SK-N-SH (cell line): ENCODE measurements at regions not wholly inside any gene's neighbourhood (a gene's known extent, or its start where the extent isn't known, plus 50 kb on each side); places are given as distances from the start of the nearest gene placed in this dataset.

Source experiments
- CTCF ChIA-PET: fragments of 300-600, 350-600 bp; formaldehyde crosslinking; extraction: SDS; loops from one replicate; lab custom pipeline; 2021; lab: Yijun Ruan, JAX
- POLR2A ChIA-PET: fragments of 350-600 bp; sonication (Branson Sonifier 250); formaldehyde crosslinking; extraction: SDS; loops from one replicate; lab custom pipeline; 2020; ENCODE audit warnings: antibody characterized with exemption, inconsistent platforms; lab: Yijun Ruan, JAX
- DNase-seq: peaks from one replicate; pipeline ENCODE4 v3.0.0; 2012
- H2AFZ ChIP-seq: fragments of 200-600 bp; sonication (generic); 2 replicates; pipeline ENCODE4 v1.8.1; 2016; ENCODE audit warnings: antibody characterized with exemption, mild to moderate bottlenecking, low read depth
- H3F3A ChIP-seq: fragments of 200-600 bp; sonication (generic); replicated peaks from 2 replicates; pipeline ENCODE3; 2016; ENCODE audit warnings: antibody characterized with exemption, mild to moderate bottlenecking; ENCODE audit not compliant: insufficient read depth
- H3K27ac ChIP-seq, 2 experiments: fragments of 200-500 bp in 1 of 2; fragments of 200-600 bp in 1 of 2; sonication (Bioruptor generic) in 1 of 2; sonication (generic), shearing (Covaris generic) in 1 of 2; 2 replicates each; pipeline versions ENCODE4 v1.5.1 to v1.6.1; 2014 to 2016; ENCODE audit warnings: low read depth in 2 of 2, inconsistent platforms in 1 of 2, low read length in 1 of 2, mild to moderate bottlenecking in 1 of 2, mixed read lengths in 1 of 2
- H3K27me3 ChIP-seq: fragments of 200-600 bp; sonication (generic), shearing (Covaris generic); 2 replicates; pipeline ENCODE4 v1.6.1; 2016; ENCODE audit warnings: mixed run types; ENCODE audit not compliant: insufficient read depth
- H3K36me3 ChIP-seq, 2 experiments: fragments of 200-500 bp in 1 of 2; fragments of 200-600 bp in 1 of 2; sonication (Bioruptor generic) in 1 of 2; sonication (generic) in 1 of 2; replicated peaks in 1 of 2; 2 replicates each; pipeline versions ENCODE3 to v1.5.1; 2014 to 2016; ENCODE audit warnings: low read length in 1 of 2, mild to moderate bottlenecking in 1 of 2; ENCODE audit not compliant: insufficient read depth in 2 of 2, control insufficient read depth in 1 of 2
- H3K4me1 ChIP-seq, 2 experiments: fragments of 200-500 bp in 1 of 2; fragments of 200-600 bp in 1 of 2; sonication (Bioruptor generic) in 1 of 2; sonication (generic), shearing (Covaris generic) in 1 of 2; 2 replicates each; pipeline versions ENCODE4 v1.5.1 to v1.6.1; 2014 to 2016; ENCODE audit warnings: low read depth in 1 of 2, low read length in 1 of 2, mixed run types in 1 of 2; ENCODE audit not compliant: insufficient read depth in 2 of 2, control insufficient read depth in 1 of 2
- H3K4me2 ChIP-seq: fragments of 200-600 bp; sonication (generic), shearing (Covaris generic); 2 replicates; pipeline ENCODE4 v1.6.1; 2017; ENCODE audit warnings: mixed run types
- H3K4me3 ChIP-seq, 2 experiments: fragments of 200-500 bp in 1 of 2; fragments of 200-600 bp in 1 of 2; sonication (Bioruptor generic) in 1 of 2; sonication (generic), shearing (Covaris generic) in 1 of 2; 2 replicates each; pipeline versions ENCODE4 v1.5.1 to v1.8.1; 2014 to 2016; ENCODE audit warnings: low read depth in 2 of 2, inconsistent platforms in 1 of 2, low read length in 1 of 2, mild to moderate bottlenecking in 1 of 2, mixed read lengths in 1 of 2, moderate library complexity in 1 of 2
- H3K79me2 ChIP-seq: fragments of 200-600 bp; sonication (generic); 2 replicates; pipeline ENCODE4 v1.8.1; 2017; ENCODE audit warnings: mild to moderate bottlenecking; ENCODE audit not compliant: insufficient read depth
- H3K9ac ChIP-seq: fragments of 200-600 bp; sonication (generic); 2 replicates; pipeline ENCODE4 v1.6.1; 2017; ENCODE audit warnings: mixed run types
- H3K9me2 ChIP-seq: fragments of 200-600 bp; sonication (generic); 2 replicates; pipeline ENCODE4 v1.6.1; 2017; ENCODE audit warnings: mixed run types
- H3K9me3 ChIP-seq: fragments of 200-600 bp; sonication (generic); 2 replicates; pipeline ENCODE4 v1.6.1; 2017; ENCODE audit warnings: mixed run types, mild to moderate bottlenecking, moderate library complexity
- H4K20me1 ChIP-seq: fragments of 200-600 bp; sonication (generic); 2 replicates; pipeline ENCODE4 v1.6.1; 2017; ENCODE audit warnings: mild to moderate bottlenecking, mixed run types; ENCODE audit not compliant: insufficient read depth
- CHD2 ChIP-seq: fragments of 150-350 bp; IDR thresholded peaks from 2 replicates; pipeline ENCODE4 v1.6.1; 2018; ENCODE audit warnings: low read length; ENCODE audit not compliant: partially characterized antibody
- EP300 ChIP-seq, 2 experiments: IDR thresholded peaks; 2 replicates each; pipeline versions ENCODE4 v1.4.0 to v1.6.1; 2012; ENCODE audit warnings: borderline replicate concordance in 1 of 2, low read depth in 1 of 2, low read length in 1 of 2
- EZH2phosphoT487 ChIP-seq: fragments of 200-600 bp; sonication (generic); IDR thresholded peaks from 2 replicates; pipeline ENCODE4 v1.6.1; 2017; ENCODE audit warnings: low read depth, mixed run types, mild to moderate bottlenecking, antibody characterized with exemption, moderate library complexity, borderline replicate concordance
- FOXJ3 ChIP-seq: sonication (generic); formaldehyde crosslinking; IDR thresholded peaks from 2 replicates; pipeline ENCODE4 v1.5.1; 2020; ENCODE audit warnings: mild to moderate bottlenecking, missing genetic modification reagents
- GATA2 ChIP-seq: sonication (generic); formaldehyde crosslinking; IDR thresholded peaks from 2 replicates; pipeline ENCODE4 v1.5.0; 2020; ENCODE audit warnings: mild to moderate bottlenecking, missing genetic modification reagents
- MAX ChIP-seq: IDR thresholded peaks from 2 replicates; pipeline ENCODE4 v1.4.0; 2012; ENCODE audit warnings: low read depth
- MXI1 ChIP-seq: IDR thresholded peaks from 2 replicates; pipeline ENCODE4 v1.6.1; 2012; ENCODE audit warnings: mild to moderate bottlenecking, low read depth, low read length, improper control_type of control experiment
- NFIC ChIP-seq: IDR thresholded peaks from 2 replicates; pipeline ENCODE4 v1.4.0; 2012; ENCODE audit warnings: borderline replicate concordance
- POLR2AphosphoS5 ChIP-seq: IDR thresholded peaks from 2 replicates; pipeline ENCODE4 v1.6.1; 2012; ENCODE audit warnings: low read depth, low read length
- RAD21 ChIP-seq: IDR thresholded peaks from 2 replicates; pipeline ENCODE4 v1.6.1; 2012; ENCODE audit warnings: mild to moderate bottlenecking, low read length
- RCOR1 ChIP-seq: fragments of 150-350 bp; IDR thresholded peaks from 2 replicates; pipeline ENCODE4 v1.6.1; 2017; ENCODE audit warnings: antibody characterized with exemption, low read length
- RFX5 ChIP-seq: IDR thresholded peaks from 2 replicates; pipeline ENCODE4 v1.6.1; 2012; ENCODE audit warnings: mild to moderate bottlenecking, improper control_type of control experiment, low read length
- SIN3A ChIP-seq: IDR thresholded peaks from 2 replicates; pipeline ENCODE4 v1.6.1; 2012; ENCODE audit warnings: low read depth, mild to moderate bottlenecking, low read length, moderate library complexity, borderline replicate concordance
- SMC3 ChIP-seq: IDR thresholded peaks from 2 replicates; pipeline ENCODE4 v1.6.1; 2012; ENCODE audit warnings: low read depth, low read length, improper control_type of control experiment
- TAF1 ChIP-seq: IDR thresholded peaks from 2 replicates; pipeline ENCODE4 v1.6.1; 2012; ENCODE audit warnings: low read depth, mild to moderate bottlenecking, low read length, moderate library complexity, borderline replicate concordance
- USF1 ChIP-seq: IDR thresholded peaks from 2 replicates; pipeline ENCODE4 v1.4.0; 2012; ENCODE audit warnings: low read depth, borderline replicate concordance
- USF2 ChIP-seq: fragments of 150-350 bp; IDR thresholded peaks from 2 replicates; pipeline ENCODE4 v1.6.1; 2017; ENCODE audit warnings: antibody characterized with exemption, low read length, low read depth, borderline replicate concordance
- YY1 ChIP-seq: IDR thresholded peaks from 2 replicates; pipeline ENCODE4 v1.4.0; 2012; ENCODE audit warnings: low read depth, mild to moderate bottlenecking
- ZBTB33 ChIP-seq: IDR thresholded peaks from 2 replicates; pipeline ENCODE4 v1.4.0; 2012; ENCODE audit warnings: low read depth, borderline replicate concordance
- WGBS: methylation state at CpG from one replicate; pipeline ENCODE4 v1.1.6; 2017; ENCODE audit warnings: low lambda C conversion rate; 5-methylcytosine and 5-hydroxymethylcytosine counted together

- H3K4me1 ChIP-seq = peaks cover 0 to 4% of the 10 kb centered on the region in 2 experiments; a peak in 1 of 4 replicates
These were observed 232.2 kb upstream of the RBBP8 start for GRCh38 chr18:22700920-22701319.

More at GRCh38 chr18:22700920-22701319, 232.2 kb upstream of the RBBP8 start:
- TF ChIP-seq SMC3 (no peak), CHD2 (no peak), USF1 (no peak), NFIC (no peak), EP300 (IDR thresholded peaks at IDR 0.05; ENCODE audit: borderline replicate concordance in 1 of 2, low read depth in 1 of 2, low read length in 1 of 2) (no peak), GATA2 (no peak), TAF1 (no peak), MAX (no peak), RCOR1 (no peak), SIN3A (no peak), MXI1 (no peak), FOXJ3 (CRISPR knock-in tag) (no peak), EZH2phosphoT487 (no peak), RAD21 (no peak), ZBTB33 (no peak), RFX5 (no peak), YY1 (no peak), POLR2AphosphoS5 (no peak), USF2 (no peak)
- H3K9me2 ChIP-seq = no peaks in the 10 kb centered on the region
- no peak for DNase-seq
- no peaks in the 10 kb centered on the region for H3K36me3 ChIP-seq
- no peak overlapping the region for H2AFZ ChIP-seq
- H3K9ac ChIP-seq = no peak overlapping the region
- no peak overlapping the region for H3K4me3 ChIP-seq
- H3K27me3 ChIP-seq = no peaks in the 10 kb centered on the region
- no peaks in the 10 kb centered on the region for H4K20me1 ChIP-seq
- 91% methylated on average over 1 of the region's 1 CpG for WGBS
- POLR2A ChIA-PET = no interaction called here
- CTCF ChIA-PET = no interaction called here
- no peak overlapping the region for H3K4me2 ChIP-seq
- no peak overlapping the region for H3K27ac ChIP-seq
- no peaks in the 10 kb centered on the region for H3K79me2 ChIP-seq
- no peaks in the 10 kb centered on the region for H3F3A ChIP-seq
- H3K9me3 ChIP-seq = no peaks in the 10 kb centered on the region
